HG02798 (cell line): ENCODE measurements at regions not wholly inside any gene's neighbourhood (a gene's known extent, or its start where the extent isn't known, plus 50 kb on each side); places are given as distances from the start of the nearest gene placed in this dataset.
A peak's percentile ranks its signal among the peaks of the same experiment; 100 is the strongest.
"Not testable (repeated sequence)": the region's sequence is repeated elsewhere in the genome, so short reads cannot be mapped to it uniquely, and the experiment has no call there.

ENCODE experiments used
- ATAC-seq: cut with Tn5 transposase; IDR thresholded peaks from one replicate; pipeline ENCODE4 v1.9.1; 2021; ENCODE audit warnings: mild to moderate bottlenecking; ENCODE audit not compliant: unreplicated experiment, poor library complexity

GRCh38 chr4:107470173-107470572 is 249.9 kb downstream of the PAPSS1 start:
- no peak for ATAC-seq

DNA sequence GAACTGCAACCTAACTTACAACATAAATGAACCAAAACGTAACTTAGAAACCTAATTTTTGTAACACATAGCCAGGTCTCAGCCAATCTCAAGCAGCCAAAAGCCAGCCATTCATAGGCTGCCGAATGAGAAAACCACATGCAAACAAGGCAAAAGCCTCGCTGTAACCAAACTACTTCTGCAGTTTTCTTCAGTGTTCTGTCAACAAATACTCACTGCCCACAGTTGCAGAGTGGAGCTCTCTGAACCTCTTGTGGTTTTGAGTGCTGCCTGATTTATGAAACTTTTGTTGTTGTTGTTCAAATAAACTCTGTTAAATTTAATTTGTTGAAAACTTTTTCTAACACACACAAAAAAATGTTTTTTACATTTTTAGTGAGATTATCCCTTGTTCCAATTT is 251.2 kb downstream of the PAPSS1 start:
- ATAC-seq, result peak; percentile 70

- ATAC-seq, result no peak
These were observed 251.9 kb downstream of the PAPSS1 start for GRCh38 chr4:107468156-107468555.

DNA sequence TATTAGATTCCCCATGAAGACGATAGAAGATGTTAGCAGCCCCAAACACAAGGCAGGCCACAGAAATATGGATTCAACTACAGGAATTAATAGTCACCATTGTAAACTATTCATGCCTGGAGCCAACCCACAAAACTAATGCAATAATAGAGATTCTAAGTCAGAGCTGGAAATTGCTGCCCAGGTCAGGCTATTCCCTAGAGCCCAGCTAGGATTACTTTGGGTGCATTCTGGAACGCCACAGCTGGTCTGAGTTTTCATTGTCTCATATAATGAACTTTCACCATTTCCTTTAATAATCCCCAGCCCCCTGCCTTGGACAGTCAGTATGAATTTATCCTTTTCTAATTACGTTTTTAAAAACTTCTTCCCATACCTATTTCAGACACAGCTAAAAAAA is 252.6 kb downstream of the PAPSS1 start:
- no peak for ATAC-seq

- no peak for ATAC-seq
These were observed 261.8 kb downstream of the PAPSS1 start for GRCh38 chr4:107458194-107458593.

GRCh38 chr4:107453987-107454386 is 266.0 kb downstream of the PAPSS1 start:
- ATAC-seq, result no peak

- ATAC-seq, result no peak
These were observed 267.1 kb downstream of the PAPSS1 start for GRCh38 chr4:107452717-107453630.

DNA sequence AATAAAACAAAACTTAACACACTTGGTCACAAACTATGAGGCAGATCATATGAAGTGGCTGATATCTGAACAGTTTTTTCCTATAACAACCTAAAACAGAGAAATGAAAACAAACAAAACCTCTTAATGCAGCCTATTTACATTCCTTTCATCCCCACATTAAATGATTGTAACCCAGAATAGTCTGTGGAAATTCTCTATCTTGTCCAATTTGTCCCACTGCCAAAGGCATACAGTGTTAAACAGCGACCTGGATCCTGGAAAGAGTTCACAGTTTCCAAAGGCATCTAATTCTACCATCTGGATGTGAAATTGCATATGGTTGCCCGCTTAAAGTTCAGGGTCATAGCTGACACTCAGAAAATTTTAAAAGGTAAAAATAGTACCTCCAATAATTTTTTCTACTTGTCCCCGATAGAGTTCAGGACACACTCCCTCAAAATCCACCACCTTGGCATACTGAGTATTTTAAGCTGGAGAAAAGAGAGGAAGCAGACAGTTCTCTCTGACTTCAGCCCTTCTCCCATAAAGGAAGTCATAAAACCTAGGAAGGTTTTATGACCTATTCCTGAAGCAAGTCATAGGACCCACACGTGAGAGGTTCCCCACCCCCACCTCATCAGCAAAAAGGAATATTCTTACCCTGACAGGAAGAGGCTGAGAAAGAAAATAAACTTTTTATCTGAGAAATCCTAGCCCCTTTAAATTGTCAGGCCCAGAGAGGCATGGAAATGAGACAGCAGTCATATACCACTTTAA is 270.2 kb downstream of the PAPSS1 start:
- ATAC-seq, result no peak

DNA sequence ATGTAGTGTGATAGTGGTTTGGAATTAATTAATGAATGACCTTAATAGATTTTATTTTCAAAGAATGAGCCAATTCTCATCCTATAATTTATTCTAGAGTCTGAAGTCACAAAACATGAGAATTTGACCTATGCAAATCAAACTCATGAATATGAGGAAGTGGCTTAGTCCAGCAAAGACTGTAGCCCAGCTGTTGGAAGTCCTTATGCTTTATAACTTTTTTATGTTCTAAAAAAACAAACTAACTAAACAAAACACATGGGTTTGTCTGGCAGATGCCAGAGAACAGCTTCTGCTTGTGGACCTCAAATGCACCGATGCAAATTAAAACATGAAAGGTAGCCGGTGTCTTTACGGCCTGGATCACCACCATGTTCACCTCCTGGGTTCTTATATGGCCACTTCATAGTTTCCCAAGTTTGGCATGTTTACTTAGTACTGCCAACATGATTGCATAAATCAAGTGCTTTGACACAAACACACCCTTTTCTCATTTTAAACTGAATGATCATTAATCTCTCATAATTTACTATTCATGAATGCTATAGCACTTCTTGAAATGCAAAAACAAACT is 277.4 kb downstream of the PAPSS1 start:
- ATAC-seq, result no peak

- no peak for ATAC-seq
These were observed 280.6 kb downstream of the PAPSS1 start for GRCh38 chr4:107439401-107439800.

DNA sequence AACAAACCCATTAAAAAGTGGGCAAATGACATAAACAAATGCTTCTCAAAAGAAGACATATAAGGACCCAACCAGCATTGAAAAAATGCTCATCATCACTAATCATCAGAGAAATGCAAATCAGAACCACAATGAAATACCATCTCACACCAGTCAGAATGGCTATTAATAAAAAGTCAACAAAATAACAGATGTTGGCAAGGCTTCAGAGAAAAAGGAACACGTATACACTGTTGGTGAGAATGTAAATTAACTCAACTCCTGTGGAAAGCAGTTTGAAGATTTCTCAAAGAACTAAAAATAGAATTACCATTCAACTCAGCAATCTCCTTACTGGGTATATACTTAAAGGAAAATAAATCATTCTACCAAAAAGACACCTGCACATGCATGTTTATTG is 283.6 kb downstream of the PAPSS1 start:
- not testable (repeated sequence) for ATAC-seq

DNA sequence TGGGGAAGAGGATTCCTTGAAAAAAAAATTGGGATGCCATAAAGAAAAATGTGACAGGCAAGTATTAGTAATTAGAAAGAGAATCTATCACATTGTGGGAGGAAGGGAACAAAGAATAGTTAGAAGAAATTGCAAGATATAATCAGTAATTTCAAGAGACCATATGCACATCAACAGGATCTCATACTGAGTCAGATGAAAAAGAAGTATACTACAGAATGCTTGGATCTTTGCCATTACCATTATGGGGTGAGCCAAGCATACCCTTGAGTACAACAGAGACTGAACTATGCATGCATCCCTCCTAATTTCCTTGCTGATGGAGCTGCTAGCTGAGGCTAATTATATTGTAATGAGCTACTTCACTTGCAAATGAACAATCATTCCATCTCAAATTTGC is 287.6 kb downstream of the PAPSS1 start:
- no peak for ATAC-seq

- no peak for ATAC-seq
These were observed 296.2 kb downstream of the PAPSS1 start for GRCh38 chr4:107423677-107424405.

- ATAC-seq, result not testable (repeated sequence)
These were observed 300.5 kb downstream of the PAPSS1 start for GRCh38 chr4:107419536-107419935.

DNA sequence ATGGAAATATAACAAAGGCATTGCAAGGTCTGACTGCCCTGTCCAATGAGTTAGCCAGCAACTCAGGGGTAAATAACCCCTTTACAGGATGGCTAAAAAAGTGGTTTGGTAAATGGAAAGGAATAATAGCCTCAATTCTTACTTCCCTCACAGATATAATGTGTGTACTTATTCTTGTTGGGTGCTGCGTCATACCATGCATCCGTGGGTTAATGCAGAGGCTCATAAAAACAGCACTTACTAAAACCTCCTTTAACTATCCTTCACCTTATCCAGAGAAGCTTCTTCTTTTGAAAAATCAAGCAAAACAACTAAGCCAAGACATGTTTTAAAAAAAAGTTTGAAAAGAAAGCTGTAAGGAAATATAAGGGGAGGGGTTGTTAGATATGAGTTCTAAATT is 301.0 kb downstream of the PAPSS1 start:
- ATAC-seq, result no peak

DNA sequence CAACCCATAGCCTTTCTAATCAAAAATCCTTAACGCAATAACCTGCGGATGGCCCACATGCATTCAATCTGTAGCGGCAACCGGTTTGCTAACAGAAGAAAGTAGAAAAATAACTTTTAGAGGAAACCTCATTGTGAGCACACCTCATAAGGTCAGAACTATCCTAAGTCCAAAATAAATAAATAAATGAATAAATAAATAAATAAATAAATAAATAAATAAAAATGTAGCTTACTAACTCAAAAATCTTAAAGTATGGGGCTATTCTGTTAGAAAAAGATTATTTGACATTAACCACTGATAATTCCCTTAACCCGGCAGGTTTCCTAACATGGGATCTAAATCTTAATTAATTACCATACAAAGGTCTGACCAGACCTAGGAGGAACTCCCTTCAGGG is 304.5 kb downstream of the PAPSS1 start:
- ATAC-seq, result not testable (repeated sequence)

DNA sequence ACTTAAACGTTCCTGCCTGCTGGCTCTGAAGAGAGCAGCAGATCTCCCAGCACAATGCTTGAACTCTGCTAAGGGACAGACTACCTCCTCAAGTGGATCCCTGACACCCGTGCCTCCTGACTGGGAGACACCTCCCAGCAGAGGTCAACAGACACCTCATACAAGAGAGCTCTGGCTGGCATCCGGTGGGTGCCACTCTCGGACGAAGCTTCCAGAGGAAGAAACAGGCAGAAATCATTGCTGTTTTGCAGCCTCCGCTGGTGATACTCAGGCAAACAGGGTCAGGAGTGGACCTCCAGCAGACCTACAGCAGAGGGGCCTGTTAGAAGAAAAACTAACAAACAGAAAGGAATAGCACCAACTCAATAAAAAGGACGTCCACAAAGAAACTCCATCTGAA is 310.2 kb downstream of the PAPSS1 start:
- ATAC-seq, result not testable (repeated sequence)

- no peak for ATAC-seq
These were observed 311.1 kb downstream of the PAPSS1 start for GRCh38 chr4:107408968-107409367.

GRCh38 chr4:107404591-107405300 is 315.3 kb downstream of the PAPSS1 start:
- ATAC-seq, result no peak

GRCh38 chr4:107402291-107402690 is 317.7 kb downstream of the PAPSS1 start:
- no peak for ATAC-seq
